Prostate gland (tissue), 2 donors: ENCODE measurements at regions not wholly inside any gene's neighbourhood (a gene's known extent, or its start where the extent isn't known, plus 50 kb on each side); places are given as distances from the start of the nearest gene placed in this dataset.

Source experiments
- CTCF ChIP-seq, 4 experiments: fragments of 200-600 bp in 2 of 4; fragments of 450-650 bp in 2 of 4; sonication (generic) in 2 of 4; IDR thresholded peaks; 1 replicate in 3 of 4; 2 replicates in 1 of 4; pipeline ENCODE4 v1.5.1; 2016 to 2019; ENCODE audit warnings: antibody characterized with exemption in 4 of 4, mild to moderate bottlenecking in 2 of 4, moderate library complexity in 2 of 4
- POLR2AphosphoS5 ChIP-seq: sonication (generic); formaldehyde crosslinking; IDR thresholded peaks from one replicate; pipeline ENCODE4 v1.6.1; 2017; ENCODE audit warnings: antibody characterized with exemption

- TF ChIP-seq POLR2AphosphoS5 (no peak), CTCF (IDR thresholded peaks at IDR 0.05) (no peak)
Observed at GRCh38 chr5:74266836-74267235, 373.7 kb downstream of the ENC1 start.
